HG03565 (cell line): ENCODE measurements at regions not wholly inside any gene's neighbourhood (a gene's known extent, or its start where the extent isn't known, plus 50 kb on each side); places are given as distances from the start of the nearest gene placed in this dataset.
"Not testable (repeated sequence)": the region's sequence is repeated elsewhere in the genome, so short reads cannot be mapped to it uniquely, and the experiment has no call there.

ENCODE experiments used
- ATAC-seq: cut with Tn5 transposase; IDR thresholded peaks from one replicate; pipeline ENCODE4 v1.9.1; 2021; ENCODE audit warnings: mild to moderate bottlenecking, moderate library complexity; ENCODE audit not compliant: unreplicated experiment

- not testable (repeated sequence) for ATAC-seq
These were observed 1206.0 kb upstream of the CELF4 start for GRCh38 chr18:38771620-38772019.

- no peak for ATAC-seq
These were observed 1202.9 kb upstream of the CELF4 start for GRCh38 chr18:38768504-38768903.

DNA sequence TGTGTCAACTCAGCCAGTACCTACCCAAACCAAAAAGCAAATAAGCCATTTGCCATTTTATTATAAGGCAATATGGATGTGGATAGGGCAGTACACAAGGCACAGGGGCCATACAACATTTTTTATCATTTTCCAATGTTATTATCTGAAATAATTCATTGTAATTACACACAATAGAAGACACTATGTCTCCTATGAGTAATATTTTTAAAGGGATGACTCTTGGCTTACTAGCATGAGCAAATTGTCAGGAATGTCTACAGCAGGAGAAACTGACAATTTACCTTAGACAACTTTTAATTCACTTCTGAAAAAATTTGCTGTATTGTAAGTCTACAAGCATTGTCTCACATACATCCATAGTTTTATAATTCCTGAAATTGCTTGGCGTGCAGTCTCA lies 1193.9 kb upstream of the CELF4 start:
- ATAC-seq = no peak

DNA sequence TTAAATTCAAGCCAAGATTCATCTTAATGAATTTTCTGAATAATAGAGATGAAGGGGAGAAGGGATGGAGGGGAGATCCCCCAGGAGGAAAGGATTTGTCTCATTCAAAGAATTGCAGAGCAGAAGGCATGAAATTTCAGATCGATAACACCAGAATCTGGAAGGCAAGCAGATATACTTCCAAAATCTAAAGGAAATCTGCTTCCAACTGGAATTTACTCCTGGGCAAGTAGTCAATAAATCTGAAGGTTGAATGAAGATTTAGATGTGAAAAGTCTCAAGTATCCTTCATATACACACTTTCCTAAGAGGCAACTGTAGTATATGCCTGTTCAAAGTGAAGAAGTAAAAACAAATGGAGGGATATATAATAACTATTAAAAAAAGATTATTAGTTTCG lies 1190.8 kb upstream of the CELF4 start:
- no peak for ATAC-seq

- ATAC-seq = peak; percentile 85
These were observed 1186.8 kb upstream of the CELF4 start for GRCh38 chr18:38752430-38752829.

GRCh38 chr18:38751898-38752297 lies 1186.3 kb upstream of the CELF4 start:
- ATAC-seq = no peak

DNA sequence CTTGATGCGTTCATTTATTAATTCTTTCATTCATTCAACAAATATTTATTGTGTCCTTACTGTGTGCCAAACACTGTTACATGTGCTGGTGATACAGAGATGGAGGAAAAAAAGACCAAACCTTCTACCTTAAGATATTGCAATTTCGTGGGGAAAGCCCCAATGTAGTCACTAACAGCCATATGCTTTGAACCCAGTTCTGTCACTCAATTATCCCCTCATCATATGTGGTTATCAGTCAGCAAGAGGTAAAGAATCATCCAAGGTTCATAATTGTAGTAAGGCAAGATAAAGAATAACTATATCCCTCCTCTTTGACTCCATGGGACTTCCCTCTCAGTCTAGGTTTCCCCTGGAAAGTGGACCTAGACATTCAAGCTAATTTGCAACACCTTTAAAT lies 1185.6 kb upstream of the CELF4 start:
- ATAC-seq = no peak

GRCh38 chr18:38750751-38751150 lies 1185.2 kb upstream of the CELF4 start:
- ATAC-seq = no peak

GRCh38 chr18:38747153-38747552 lies 1181.6 kb upstream of the CELF4 start:
- no peak for ATAC-seq

GRCh38 chr18:38720181-38720580 lies 1154.6 kb upstream of the CELF4 start:
- ATAC-seq = not testable (repeated sequence)

- no peak for ATAC-seq
These were observed 1152.8 kb upstream of the CELF4 start for GRCh38 chr18:38718365-38718901.

DNA sequence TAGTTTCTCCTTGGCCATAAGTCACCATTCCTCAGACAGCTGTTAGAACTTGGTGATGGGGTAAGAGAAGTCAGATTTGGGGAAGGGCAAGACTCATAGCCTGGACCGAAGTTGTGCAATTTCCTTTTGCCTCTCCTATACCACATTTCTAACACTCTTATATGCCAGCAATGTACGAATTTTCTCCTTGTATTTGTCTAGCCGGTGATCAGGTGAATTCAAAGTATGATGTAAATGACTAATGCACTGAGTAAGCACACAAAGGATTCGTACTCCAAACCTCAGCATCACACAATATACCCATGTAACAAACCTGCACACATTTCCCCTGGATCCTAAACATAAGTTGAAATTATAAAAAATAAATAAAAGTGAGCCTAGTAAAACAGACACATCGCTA lies 1143.5 kb upstream of the CELF4 start:
- ATAC-seq = no peak

- no peak for ATAC-seq
These were observed 1140.8 kb upstream of the CELF4 start for GRCh38 chr18:38706373-38706772.

- no peak for ATAC-seq
These were observed 1132.5 kb upstream of the CELF4 start for GRCh38 chr18:38698088-38698487.

GRCh38 chr18:38695559-38696280 lies 1130.1 kb upstream of the CELF4 start:
- ATAC-seq = no peak

DNA sequence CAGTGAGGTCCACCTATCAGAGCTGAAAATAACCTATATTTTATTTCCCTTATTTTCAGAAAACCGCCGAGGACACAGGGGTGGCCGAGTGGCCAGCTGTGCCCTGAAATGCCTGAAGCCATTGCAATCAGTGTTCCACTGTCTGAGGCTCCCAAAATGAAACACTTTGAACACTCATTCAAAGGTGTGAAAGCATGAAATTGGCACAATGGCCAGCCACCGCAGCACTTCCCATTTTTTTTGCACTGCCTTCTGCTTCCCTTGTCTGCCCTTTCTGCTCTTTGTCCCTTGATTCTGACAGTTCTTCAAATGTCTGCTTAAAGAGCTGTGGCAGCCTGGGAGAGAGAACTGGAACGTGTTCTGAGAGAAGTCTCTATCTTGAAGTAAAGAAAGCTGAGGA lies 1127.5 kb upstream of the CELF4 start:
- ATAC-seq = no peak

DNA sequence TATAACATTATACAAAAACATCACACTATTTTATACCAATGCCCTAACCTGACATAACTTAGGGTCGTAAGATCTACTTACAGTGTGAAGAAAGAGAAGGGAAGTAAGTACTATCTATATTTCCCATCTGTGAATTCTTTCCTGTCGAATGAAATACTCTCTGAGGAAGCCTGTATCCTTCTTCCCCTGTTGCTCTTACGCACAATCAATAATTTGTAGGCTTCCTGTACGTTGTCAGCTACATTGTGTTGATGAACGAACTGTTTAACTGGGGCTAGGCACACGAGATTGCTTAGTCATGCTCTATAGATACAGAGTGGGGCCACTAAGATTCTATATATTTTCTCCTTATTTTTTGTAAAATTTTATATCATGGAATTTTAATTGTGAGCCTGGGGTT lies 1125.0 kb upstream of the CELF4 start:
- ATAC-seq = no peak

DNA sequence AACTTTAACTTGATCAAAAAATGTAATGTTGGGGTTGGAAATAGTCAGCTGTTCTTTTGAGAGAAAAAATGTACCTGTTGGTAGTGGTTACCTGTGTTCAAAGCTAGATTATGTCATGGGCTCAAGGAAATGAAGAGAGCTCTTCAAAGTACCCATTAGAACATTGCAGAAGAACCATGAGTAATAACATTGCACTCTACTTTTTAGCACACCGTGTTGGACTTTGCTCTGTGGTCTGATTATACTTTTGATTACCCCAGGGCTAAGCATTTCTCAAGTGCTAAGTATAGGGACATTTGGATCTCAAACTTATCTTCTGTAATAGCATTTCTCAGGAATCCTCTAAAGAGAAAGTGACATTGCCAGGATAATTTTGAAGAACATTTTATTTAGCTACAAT lies 1122.8 kb upstream of the CELF4 start:
- no peak for ATAC-seq

DNA sequence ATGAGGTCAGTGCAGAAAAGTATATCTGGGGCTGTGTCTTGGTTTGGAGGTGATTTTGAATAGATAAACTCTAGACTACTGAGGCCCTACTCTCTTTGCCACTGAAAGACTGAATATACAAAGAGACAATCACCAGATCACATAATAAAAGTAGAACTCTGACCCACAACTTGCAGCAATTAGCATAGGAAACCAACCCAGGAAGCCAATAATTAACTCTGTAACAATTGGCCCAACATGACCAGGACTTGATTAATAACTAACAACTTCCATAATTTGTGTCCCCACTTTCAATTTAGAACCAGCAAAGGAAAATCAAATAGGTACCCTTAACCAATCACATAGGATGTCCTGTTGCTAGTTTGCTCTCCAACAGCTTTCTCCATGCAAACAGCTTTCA lies 1104.9 kb upstream of the CELF4 start:
- no peak for ATAC-seq

DNA sequence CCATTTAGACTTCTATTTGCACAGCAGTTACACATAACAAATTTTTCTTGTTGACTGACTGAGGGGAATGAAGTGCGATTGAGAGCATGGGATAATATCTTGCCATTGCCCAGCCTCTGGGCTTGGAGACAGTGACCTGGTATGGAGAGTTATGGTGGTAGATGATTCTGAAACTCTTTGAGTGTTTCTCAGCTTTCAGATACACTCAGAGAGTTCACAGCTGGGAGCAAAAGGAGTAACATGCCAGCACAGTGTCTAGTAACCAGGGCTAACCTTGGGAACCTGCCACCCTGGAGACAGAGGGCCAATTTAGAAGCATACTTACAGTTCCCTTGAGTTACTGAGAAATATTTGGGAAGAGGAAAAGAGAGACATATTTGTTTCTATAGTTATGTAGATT lies 1099.3 kb upstream of the CELF4 start:
- no peak for ATAC-seq

- no peak for ATAC-seq
These were observed 1098.1 kb upstream of the CELF4 start for GRCh38 chr18:38663682-38664081.

DNA sequence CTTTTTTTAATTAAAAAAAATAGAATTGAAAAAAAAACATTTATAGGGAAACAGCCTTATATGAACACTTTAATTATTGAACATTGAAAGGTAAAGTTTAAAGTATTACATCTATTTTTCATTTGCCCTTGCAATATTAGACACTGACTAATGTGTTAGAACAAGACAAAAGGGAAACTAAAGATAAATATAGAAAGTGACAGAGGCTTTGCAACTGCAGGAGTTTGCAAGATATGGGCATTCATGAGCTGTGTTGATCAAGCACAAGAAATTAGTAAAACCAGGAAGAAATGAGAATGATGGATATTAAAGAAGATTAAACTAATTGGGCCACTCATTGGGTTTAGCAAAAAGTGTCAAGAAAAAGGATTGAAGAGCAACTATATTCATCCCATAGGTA lies 1097.7 kb upstream of the CELF4 start:
- no peak for ATAC-seq

DNA sequence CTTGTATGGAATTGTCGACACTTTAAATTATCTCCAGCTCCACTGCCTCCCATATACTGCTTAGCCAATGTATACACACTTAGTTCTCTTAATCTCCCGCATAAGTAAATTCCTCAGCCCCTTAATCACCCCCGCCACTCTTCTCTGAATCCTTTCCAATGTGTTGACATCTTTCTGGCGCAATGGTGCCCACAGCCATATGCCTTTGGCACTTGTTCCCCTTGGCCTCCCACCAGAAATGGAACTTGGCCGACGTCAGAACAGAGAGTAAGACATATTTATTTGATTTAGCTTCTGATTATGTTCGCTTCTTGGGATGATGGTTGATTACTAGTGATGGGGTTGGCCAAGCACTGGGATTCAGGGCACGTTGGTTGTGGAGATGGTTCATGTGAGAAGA lies 1089.3 kb upstream of the CELF4 start:
- ATAC-seq = no peak
